Kasumi-1 (cell line): ENCODE measurements at regions not wholly inside any gene's neighbourhood (a gene's known extent, or its start where the extent isn't known, plus 50 kb on each side); places are given as distances from the start of the nearest gene placed in this dataset.
A peak's percentile ranks its signal among the peaks of the same experiment; 100 is the strongest.

ENCODE experiments used
- DNase-seq, 2 experiments: peaks; one replicate each; lab custom pipeline; 2025; lab: John Stamatoyannopoulos, UW

GRCh38 chr2:57882895-57883515, 163.6 kb upstream of the VRK2 start:
- no peak for DNase-seq

- no peak for DNase-seq
These were observed 162.3 kb upstream of the VRK2 start for GRCh38 chr2:57884281-57884680.

- DNase-seq = no peak
These were observed 160.9 kb upstream of the VRK2 start for GRCh38 chr2:57885742-57886141.

GRCh38 chr2:57886161-57886786, 160.3 kb upstream of the VRK2 start:
- DNase-seq = no peak

GRCh38 chr2:57888463-57888862, 158.1 kb upstream of the VRK2 start:
- DNase-seq = no peak

- DNase-seq = no peak
These were observed 156.1 kb upstream of the VRK2 start for GRCh38 chr2:57890464-57890863.

GRCh38 chr2:57891086-57891712, 155.4 kb upstream of the VRK2 start:
- no peak for DNase-seq

GRCh38 chr2:57892920-57893319, 153.7 kb upstream of the VRK2 start:
- DNase-seq = peak; percentile 18 to 33

- no peak for DNase-seq
These were observed 153.3 kb upstream of the VRK2 start for GRCh38 chr2:57893347-57893746.

- DNase-seq = no peak
These were observed 152.8 kb upstream of the VRK2 start for GRCh38 chr2:57893786-57894185.

- DNase-seq = no peak
These were observed 152.2 kb upstream of the VRK2 start for GRCh38 chr2:57894381-57894780.

- no peak for DNase-seq
These were observed 148.7 kb upstream of the VRK2 start for GRCh38 chr2:57897920-57898319.

GRCh38 chr2:57899898-57900297, 146.7 kb upstream of the VRK2 start:
- DNase-seq = no peak

GRCh38 chr2:57902578-57902977, 144.0 kb upstream of the VRK2 start:
- no peak for DNase-seq

- DNase-seq = peak; percentile 85 to 89
These were observed 140.4 kb upstream of the VRK2 start for GRCh38 chr2:57906152-57906732.

GRCh38 chr2:57907411-57907810, 139.2 kb upstream of the VRK2 start:
- no peak for DNase-seq

GRCh38 chr2:57908736-57909161, 137.9 kb upstream of the VRK2 start:
- DNase-seq = no peak

- no peak for DNase-seq
These were observed 128.5 kb upstream of the VRK2 start for GRCh38 chr2:57918126-57918525.

GRCh38 chr2:57920342-57920939, 126.2 kb upstream of the VRK2 start:
- no peak for DNase-seq

GRCh38 chr2:57934659-57935058, 111.9 kb upstream of the VRK2 start:
- DNase-seq = no peak

- DNase-seq = no peak
These were observed 110.4 kb upstream of the VRK2 start for GRCh38 chr2:57936216-57936615.

- no peak for DNase-seq
These were observed 109.2 kb upstream of the VRK2 start for GRCh38 chr2:57937456-57937855.

- DNase-seq = no peak
These were observed 104.8 kb upstream of the VRK2 start for GRCh38 chr2:57941816-57942215.
